Natural killer cell (primary cell): ENCODE measurements at regions not wholly inside any gene's neighbourhood (a gene's known extent, or its start where the extent isn't known, plus 50 kb on each side); places are given as distances from the start of the nearest gene placed in this dataset.

ENCODE experiments used
- ATAC-seq, 3 donors: fragments of 150-1000 bp in 2 of 3; fragments of 200-7000 bp in 1 of 3; cut with Tn5 transposase; 1 replicate in 1 of 3; 2 replicates in 2 of 3; pipeline ENCODE4 v1.10.0; 2021; ENCODE audit warnings: mild to moderate bottlenecking in 2 of 3, moderate library complexity in 2 of 3
- DNase-seq, 2 donors: peaks; one replicate each; pipeline versions ENCODE4 v3.0.0 to v3.0.0-alpha.2; 2013 to 2021; ENCODE audit warnings: mixed read lengths in 1 of 2
- H3K27ac ChIP-seq: one replicate; pipeline ENCODE4 v1.5.1; 2013; ENCODE audit warnings: mild to moderate bottlenecking, low read length
- H3K27me3 ChIP-seq: one replicate; pipeline ENCODE4 v1.6.1; 2013; ENCODE audit warnings: low read length; ENCODE audit not compliant: control insufficient read depth, insufficient read depth
- H3K36me3 ChIP-seq: one replicate; pipeline ENCODE4 v1.6.1; 2013; ENCODE audit warnings: low read length; ENCODE audit not compliant: control insufficient read depth, insufficient read depth
- H3K4me1 ChIP-seq: one replicate; pipeline ENCODE4 v1.6.1; 2013; ENCODE audit warnings: low read length; ENCODE audit not compliant: control insufficient read depth, insufficient read depth
- H3K4me3 ChIP-seq: one replicate; pipeline ENCODE4 v1.5.1; 2013; ENCODE audit warnings: low read length
- H3K9me3 ChIP-seq: one replicate; pipeline ENCODE4 v1.6.1; 2013; ENCODE audit warnings: low read length; ENCODE audit not compliant: control insufficient read depth, insufficient read depth
- H3K27ac Mint-ChIP-seq, 2 donors: one replicate each; pipeline ENCODE4 v1.8.0; 2022; ENCODE audit warnings: mild to moderate bottlenecking in 2 of 2, mixed read lengths in 2 of 2, moderate library complexity in 1 of 2
- H3K27me3 Mint-ChIP-seq, 2 donors: one replicate each; pipeline ENCODE4 v1.8.0; 2022; ENCODE audit warnings: low read depth in 2 of 2, mixed read lengths in 2 of 2
- H3K36me3 Mint-ChIP-seq: one replicate; pipeline ENCODE4 v1.8.0; 2022; ENCODE audit warnings: mixed read lengths
- H3K4me1 Mint-ChIP-seq, 2 donors: one replicate each; pipeline ENCODE4 v1.8.0; 2022; ENCODE audit warnings: mixed read lengths in 2 of 2
- H3K4me3 Mint-ChIP-seq: one replicate; pipeline ENCODE4 v1.8.0; 2022; ENCODE audit warnings: mild to moderate bottlenecking, moderate library complexity, mixed read lengths
- H3K9me3 Mint-ChIP-seq, 2 donors: one replicate each; pipeline ENCODE4 v1.8.0; 2022; ENCODE audit warnings: mixed read lengths in 2 of 2
- CTCF ChIP-seq: fragments of 200-600 bp; IDR thresholded peaks from one replicate; pipeline ENCODE4 v1.8.0; 2022; ENCODE audit warnings: antibody characterized with exemption
- WGBS: methylation state at CpG from one replicate; pipeline ENCODE4 v1.1.7; 2013; ENCODE audit warnings: missing lambda C conversion rate; ENCODE audit not compliant: insufficient coverage; 5-methylcytosine and 5-hydroxymethylcytosine counted together
- intact Hi-C: fragments of 100-400 bp; cut with micrococcal nuclease; formaldehyde crosslinking; loops from one replicate; pipeline ENCODE4 v1.14.2; 2022

- no peak overlapping the region for H3K4me3 Mint-ChIP-seq
- H3K9me3 ChIP-seq, result no peaks in the 10 kb centered on the region
- H3K4me1 ChIP-seq, result no peaks in the 10 kb centered on the region
- TF ChIP-seq CTCF, result no peak
- WGBS, result no CpG with 5 or more reads among the region's 1 CpG
- no peaks in the 10 kb centered on the region for H3K36me3 ChIP-seq
- no peak for ATAC-seq
- H3K4me3 ChIP-seq, result no peak overlapping the region
- no peaks in the 10 kb centered on the region for H3K27me3 Mint-ChIP-seq
- H3K27me3 ChIP-seq, result no peaks in the 10 kb centered on the region
- no peaks in the 10 kb centered on the region for H3K36me3 Mint-ChIP-seq
- DNase-seq, result no peak
- H3K4me1 Mint-ChIP-seq, result no peaks in the 10 kb centered on the region
- no peak overlapping the region for H3K27ac ChIP-seq
- intact Hi-C loops, result no loop called here
- no peak overlapping the region for H3K27ac Mint-ChIP-seq
- peaks cover 2 to 6% of the 10 kb centered on the region in 2 donors for H3K9me3 Mint-ChIP-seq
Measured at GRCh38 chr4:96092151-96092705, 252.3 kb downstream of the PDHA2 start.

GRCh38 chr4:96093057-96093456 lies 253.2 kb downstream of the PDHA2 start:
- Mint-ChIP-seq H3K27me3 (no peaks in the 10 kb centered on the region), H3K4me1 (no peaks in the 10 kb centered on the region), H3K9me3 (peaks cover 2 to 5% of the 10 kb centered on the region in 2 donors), H3K4me3 (no peak overlapping the region), H3K27ac (no peak overlapping the region), H3K36me3 (no peaks in the 10 kb centered on the region)
- ATAC-seq, result no peak
- Histone ChIP-seq H3K36me3 (no peaks in the 10 kb centered on the region), H3K27me3 (no peaks in the 10 kb centered on the region), H3K9me3 (no peaks in the 10 kb centered on the region), H3K4me3 (no peak overlapping the region), H3K27ac (no peak overlapping the region), H3K4me1 (no peaks in the 10 kb centered on the region)
- no peak for TF ChIP-seq CTCF
- no peak for DNase-seq
- 73% methylated on average over 3 of the region's 3 CpGs for WGBS
- intact Hi-C loops, result no loop called here

- no peaks in the 10 kb centered on the region for H3K4me1 Mint-ChIP-seq
- H3K27me3 Mint-ChIP-seq, result no peaks in the 10 kb centered on the region
- Histone ChIP-seq H3K36me3 (no peaks in the 10 kb centered on the region), H3K9me3 (no peaks in the 10 kb centered on the region), H3K4me1 (no peaks in the 10 kb centered on the region), H3K4me3 (no peak overlapping the region), H3K27ac (no peak overlapping the region), H3K27me3 (no peaks in the 10 kb centered on the region)
- H3K9me3 Mint-ChIP-seq, result peaks cover 2 to 5% of the 10 kb centered on the region in 2 donors
- no peaks in the 10 kb centered on the region for H3K36me3 Mint-ChIP-seq
- no peak overlapping the region for H3K4me3 Mint-ChIP-seq
- no peak for DNase-seq
- no peak for ATAC-seq
- intact Hi-C loops, result no loop called here
- no peak for TF ChIP-seq CTCF
- H3K27ac Mint-ChIP-seq, result no peak overlapping the region
Measured at GRCh38 chr4:96093563-96093962, 253.7 kb downstream of the PDHA2 start.

GRCh38 chr4:96094183-96094582 lies 254.3 kb downstream of the PDHA2 start:
- no peak overlapping the region for H3K27ac Mint-ChIP-seq
- Histone ChIP-seq H3K9me3 (no peaks in the 10 kb centered on the region), H3K36me3 (no peaks in the 10 kb centered on the region), H3K27ac (no peak overlapping the region), H3K27me3 (no peaks in the 10 kb centered on the region), H3K4me1 (no peaks in the 10 kb centered on the region), H3K4me3 (no peak overlapping the region)
- DNase-seq, result no peak
- H3K4me1 Mint-ChIP-seq, result no peaks in the 10 kb centered on the region
- no peaks in the 10 kb centered on the region for H3K27me3 Mint-ChIP-seq
- H3K4me3 Mint-ChIP-seq, result no peak overlapping the region
- intact Hi-C loops, result no loop called here
- no peak for TF ChIP-seq CTCF
- ATAC-seq, result no peak
- H3K9me3 Mint-ChIP-seq, result peaks cover 0 to 2% of the 10 kb centered on the region in 2 donors
- H3K36me3 Mint-ChIP-seq, result no peaks in the 10 kb centered on the region
- 88% methylated on average over 5 of the region's 5 CpGs for WGBS
